HG03175 (cell line): ENCODE measurements at regions not wholly inside any gene's neighbourhood (a gene's known extent, or its start where the extent isn't known, plus 50 kb on each side); places are given as distances from the start of the nearest gene placed in this dataset.
A peak's percentile ranks its signal among the peaks of the same experiment; 100 is the strongest.

Source experiments
- ATAC-seq: cut with Tn5 transposase; IDR thresholded peaks from one replicate; pipeline ENCODE4 v1.9.1; 2021; ENCODE audit warnings: mild to moderate bottlenecking, moderate library complexity; ENCODE audit not compliant: unreplicated experiment

- ATAC-seq = no peak
These were observed 116.6 kb upstream of the HMHB1 start for GRCh38 chr5:143695244-143695864.

GRCh38 chr5:143694357-143694756, 117.6 kb upstream of the HMHB1 start:
- no peak for ATAC-seq

- ATAC-seq = peak; percentile 89
These were observed 118.2 kb upstream of the HMHB1 start for GRCh38 chr5:143693651-143694252.

- ATAC-seq = no peak
These were observed 119.6 kb upstream of the HMHB1 start for GRCh38 chr5:143692342-143692741.

GRCh38 chr5:143691945-143692290, 120.0 kb upstream of the HMHB1 start:
- ATAC-seq = no peak

GRCh38 chr5:143691287-143691944, 120.5 kb upstream of the HMHB1 start:
- no peak for ATAC-seq

GRCh38 chr5:143687604-143688003, 124.4 kb upstream of the HMHB1 start:
- no peak for ATAC-seq

GRCh38 chr5:143685246-143685815, 126.6 kb upstream of the HMHB1 start:
- no peak for ATAC-seq

- ATAC-seq = no peak
These were observed 128.5 kb upstream of the HMHB1 start for GRCh38 chr5:143683459-143683858.

- ATAC-seq = no peak
These were observed 129.0 kb upstream of the HMHB1 start for GRCh38 chr5:143682929-143683386.

GRCh38 chr5:143682246-143682905, 129.6 kb upstream of the HMHB1 start:
- ATAC-seq = no peak

- ATAC-seq = no peak
These were observed 131.2 kb upstream of the HMHB1 start for GRCh38 chr5:143680672-143681259.

- no peak for ATAC-seq
These were observed 132.2 kb upstream of the HMHB1 start for GRCh38 chr5:143679777-143680176.

- ATAC-seq = no peak
These were observed 133.6 kb upstream of the HMHB1 start for GRCh38 chr5:143678148-143678905.

GRCh38 chr5:143677403-143677802, 134.6 kb upstream of the HMHB1 start:
- no peak for ATAC-seq

- ATAC-seq = no peak
These were observed 135.2 kb upstream of the HMHB1 start for GRCh38 chr5:143676802-143677201.

- no peak for ATAC-seq
These were observed 137.5 kb upstream of the HMHB1 start for GRCh38 chr5:143674469-143674786.

- no peak for ATAC-seq
These were observed 138.1 kb upstream of the HMHB1 start for GRCh38 chr5:143673676-143674468.

GRCh38 chr5:143672806-143673205, 139.2 kb upstream of the HMHB1 start:
- no peak for ATAC-seq
